Gastroesophageal sphincter (tissue), 4 donors: ENCODE measurements at regions not wholly inside any gene's neighbourhood (a gene's known extent, or its start where the extent isn't known, plus 50 kb on each side); places are given as distances from the start of the nearest gene placed in this dataset.

Experiments used
- ATAC-seq: fragments of 150-250 bp; one replicate; pipeline ENCODE4 v1.9.1; 2016; ENCODE audit warnings: mild to moderate bottlenecking, moderate library complexity
- H3K27ac ChIP-seq, 4 donors: fragments of 200-600 bp; sonication (generic) in 3 of 4; 1 replicate in 3 of 4; 2 replicates in 1 of 4; pipeline ENCODE4 v1.5.1; 2016 to 2019
- H3K27me3 ChIP-seq: fragments of 200-600 bp; sonication (generic); one replicate; pipeline ENCODE4 v1.5.1; 2019
- H3K36me3 ChIP-seq, 2 donors: fragments of 200-600 bp; sonication (generic); one replicate each; pipeline ENCODE4 v1.5.1; 2019; ENCODE audit warnings: control low read depth in 1 of 2
- H3K4me1 ChIP-seq, 3 donors: fragments of 200-600 bp; sonication (generic); 1 replicate in 2 of 3; 2 replicates in 1 of 3; pipeline ENCODE4 v1.5.1; 2016 to 2019; ENCODE audit warnings: control low read depth in 2 of 3
- H3K4me3 ChIP-seq, 2 donors: fragments of 200-600 bp; sonication (generic); one replicate each; pipeline ENCODE4 v1.5.1; 2019; ENCODE audit warnings: mild to moderate bottlenecking in 1 of 2, moderate library complexity in 1 of 2
- H3K9me3 ChIP-seq, 3 donors: fragments of 200-600 bp; sonication (generic); one replicate each; pipeline ENCODE4 v1.5.1; 2017 to 2019; ENCODE audit warnings: control low read depth in 2 of 3
- EP300 ChIP-seq: sonication (generic); formaldehyde crosslinking; IDR thresholded peaks from one replicate; pipeline ENCODE4 v1.6.1; 2017; ENCODE audit warnings: antibody characterized with exemption, mild to moderate bottlenecking
- POLR2A ChIP-seq, 2 donors: fragments of 450-650 bp; IDR thresholded peaks; one replicate each; pipeline ENCODE4 v1.6.1; 2017; ENCODE audit warnings: antibody characterized with exemption in 2 of 2, mild to moderate bottlenecking in 2 of 2, moderate library complexity in 1 of 2
- POLR2AphosphoS5 ChIP-seq: sonication (generic); formaldehyde crosslinking; IDR thresholded peaks from one replicate; pipeline ENCODE4 v1.6.1; 2017; ENCODE audit warnings: antibody characterized with exemption
- WGBS, 2 donors: methylation state at CpG; one replicate each; pipeline ENCODE4 v1.1.5; 2018; ENCODE audit warnings: low coverage in 1 of 2; 5-methylcytosine and 5-hydroxymethylcytosine counted together
- TF ChIP-seq, protein P1 (sequence below), 4 experiments: fragments of 200-600 bp in 2 of 4; fragments of 450-650 bp in 2 of 4; sonication (generic) in 1 of 4; IDR thresholded peaks; one replicate each; pipeline ENCODE4 v1.5.1; 2017 to 2019; ENCODE audit warnings: antibody characterized with exemption in 4 of 4, mild to moderate bottlenecking in 2 of 4, moderate library complexity in 2 of 4

DNA sequence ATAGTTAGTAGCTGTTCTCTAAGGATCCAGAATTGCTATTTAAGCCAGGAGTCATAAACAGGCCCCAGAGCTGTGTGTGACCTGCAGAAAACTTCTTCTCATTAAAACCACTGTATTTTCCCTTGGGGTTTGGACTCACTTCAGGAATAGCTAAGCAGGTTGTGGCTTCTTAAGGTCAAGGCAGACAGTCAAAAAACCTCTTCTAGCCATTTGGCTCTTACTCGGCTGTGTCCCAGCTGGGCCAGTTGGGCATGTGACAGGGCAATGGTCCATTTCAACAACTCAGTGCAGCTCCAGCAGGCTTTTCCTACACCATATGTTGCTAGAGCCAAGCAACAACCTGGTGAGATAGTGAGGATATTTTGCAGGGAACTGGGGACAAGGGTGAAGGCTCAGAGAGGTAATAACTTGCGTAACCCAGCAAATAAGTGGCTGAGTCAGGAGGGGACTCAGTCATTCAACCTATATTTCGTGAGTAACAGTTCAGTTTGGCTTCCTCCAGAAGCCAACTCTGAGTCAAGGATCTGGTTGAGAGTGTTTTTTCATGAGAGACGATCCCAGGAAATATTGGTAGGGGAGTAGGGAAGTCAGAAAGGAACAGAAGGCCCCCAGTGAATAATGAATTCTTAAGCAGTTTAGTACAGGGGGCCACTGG, 115.4 kb upstream of the PPP2R2B start:
- Histone ChIP-seq H3K9me3 (peaks cover 0 to 32% (median 0%) of the 10 kb centered on the region in 3 donors), H3K4me3 (no peak overlapping the region), H3K4me1 (no peaks in the 10 kb centered on the region), H3K27ac (no peak overlapping the region), H3K27me3 (no peaks in the 10 kb centered on the region), H3K36me3 (no peaks in the 10 kb centered on the region)
- WGBS, 2 donors, result 61 to 80% methylated on average over 2 to 4 of the region's 4 CpGs
- no peak for ATAC-seq
- no peak for TF ChIP-seq POLR2AphosphoS5
- TF ChIP-seq EP300, result no peak
- no peak for TF ChIP-seq POLR2A (IDR thresholded peaks at IDR 0.05)
- TF ChIP-seq, protein P1, sequence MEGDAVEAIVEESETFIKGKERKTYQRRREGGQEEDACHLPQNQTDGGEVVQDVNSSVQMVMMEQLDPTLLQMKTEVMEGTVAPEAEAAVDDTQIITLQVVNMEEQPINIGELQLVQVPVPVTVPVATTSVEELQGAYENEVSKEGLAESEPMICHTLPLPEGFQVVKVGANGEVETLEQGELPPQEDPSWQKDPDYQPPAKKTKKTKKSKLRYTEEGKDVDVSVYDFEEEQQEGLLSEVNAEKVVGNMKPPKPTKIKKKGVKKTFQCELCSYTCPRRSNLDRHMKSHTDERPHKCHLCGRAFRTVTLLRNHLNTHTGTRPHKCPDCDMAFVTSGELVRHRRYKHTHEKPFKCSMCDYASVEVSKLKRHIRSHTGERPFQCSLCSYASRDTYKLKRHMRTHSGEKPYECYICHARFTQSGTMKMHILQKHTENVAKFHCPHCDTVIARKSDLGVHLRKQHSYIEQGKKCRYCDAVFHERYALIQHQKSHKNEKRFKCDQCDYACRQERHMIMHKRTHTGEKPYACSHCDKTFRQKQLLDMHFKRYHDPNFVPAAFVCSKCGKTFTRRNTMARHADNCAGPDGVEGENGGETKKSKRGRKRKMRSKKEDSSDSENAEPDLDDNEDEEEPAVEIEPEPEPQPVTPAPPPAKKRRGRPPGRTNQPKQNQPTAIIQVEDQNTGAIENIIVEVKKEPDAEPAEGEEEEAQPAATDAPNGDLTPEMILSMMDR (IDR thresholded peaks at IDR 0.05), result no peak

DNA sequence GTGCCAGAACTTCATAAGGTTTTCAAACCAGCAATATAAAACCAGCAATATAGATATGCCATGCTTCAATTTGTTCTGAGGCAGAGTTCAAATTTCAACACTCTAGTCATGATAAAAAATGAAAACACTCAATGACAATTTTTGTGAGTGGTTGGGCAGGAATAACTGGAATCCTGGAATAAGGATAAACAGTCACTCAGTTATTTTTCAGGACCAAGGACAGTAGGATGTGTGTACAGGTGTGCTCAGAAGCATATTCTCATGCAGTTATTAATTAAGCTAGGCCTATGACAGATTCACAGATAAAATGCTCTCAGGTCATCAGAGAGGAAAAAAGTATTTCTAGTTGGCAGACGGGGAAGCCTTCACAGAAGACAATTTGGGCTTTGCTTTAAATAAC, 117.3 kb upstream of the PPP2R2B start:
- no peak for TF ChIP-seq POLR2A (IDR thresholded peaks at IDR 0.05)
- TF ChIP-seq, protein P1 (IDR thresholded peaks at IDR 0.05), result no peak
- no peak for TF ChIP-seq POLR2AphosphoS5
- no peak for TF ChIP-seq EP300
- WGBS, 2 donors, result 60 to 100% methylated on average over 1 of the region's 1 CpG
- H3K36me3 ChIP-seq, result no peaks in the 10 kb centered on the region
- no peak overlapping the region for H3K27ac ChIP-seq
- no peaks in the 10 kb centered on the region for H3K4me1 ChIP-seq
- ATAC-seq, result no peak
- H3K4me3 ChIP-seq, result no peak overlapping the region
- peaks cover 0 to 23% (median 0%) of the 10 kb centered on the region in 3 donors for H3K9me3 ChIP-seq
- H3K27me3 ChIP-seq, result no peaks in the 10 kb centered on the region

GRCh38 chr5:147015405-147015804, 136.8 kb upstream of the PPP2R2B start:
- no peak overlapping the region for H3K4me3 ChIP-seq
- no peak for ATAC-seq
- WGBS, 2 donors, result 80 to 81% methylated on average over 2 to 3 of the region's 3 CpGs
- no peaks in the 10 kb centered on the region for H3K9me3 ChIP-seq
- TF ChIP-seq EP300, result no peak
- TF ChIP-seq, protein P1 (IDR thresholded peaks at IDR 0.05), result no peak
- no peak for TF ChIP-seq POLR2A (IDR thresholded peaks at IDR 0.05)
- TF ChIP-seq POLR2AphosphoS5, result no peak
- H3K27me3 ChIP-seq, result no peaks in the 10 kb centered on the region
- no peaks in the 10 kb centered on the region for H3K4me1 ChIP-seq
- no peak overlapping the region for H3K27ac ChIP-seq
- no peaks in the 10 kb centered on the region for H3K36me3 ChIP-seq

DNA sequence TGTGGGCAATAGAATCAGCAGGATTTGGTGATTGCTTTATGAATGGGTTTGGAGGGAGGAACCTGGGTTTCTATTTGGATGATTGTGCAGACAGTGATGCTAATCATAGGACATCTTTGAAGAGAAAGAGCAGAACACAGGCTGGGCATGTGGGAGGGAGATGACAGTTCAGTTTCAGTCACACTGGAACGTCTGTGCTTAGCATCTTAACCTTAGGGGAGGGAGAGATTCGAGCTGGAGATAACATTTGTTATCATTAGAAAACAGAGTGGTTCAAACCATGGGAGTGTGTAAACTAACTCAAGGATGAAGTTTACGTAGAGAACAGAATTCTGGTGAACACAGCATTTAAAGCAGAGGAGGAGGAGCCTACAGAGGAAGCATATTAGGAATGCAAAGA, 138.6 kb upstream of the PPP2R2B start:
- WGBS, 2 donors, result 0 to 5% methylated on average over 3 of the region's 3 CpGs
- Histone ChIP-seq H3K36me3 (no peaks in the 10 kb centered on the region), H3K27ac (no peak overlapping the region), H3K27me3 (no peaks in the 10 kb centered on the region), H3K4me1 (no peaks in the 10 kb centered on the region), H3K4me3 (no peak overlapping the region), H3K9me3 (no peaks in the 10 kb centered on the region)
- TF ChIP-seq POLR2AphosphoS5 (no peak), POLR2A (IDR thresholded peaks at IDR 0.05) (no peak)
- TF ChIP-seq, protein P1 (IDR thresholded peaks at IDR 0.05), result no peak
- ATAC-seq, result no peak

- Histone ChIP-seq H3K36me3 (no peaks in the 10 kb centered on the region), H3K9me3 (no peaks in the 10 kb centered on the region)
- ATAC-seq, result no peak
Observed at GRCh38 chr5:147017621-147018020, 139.1 kb upstream of the PPP2R2B start.

More at GRCh38 chr5:147017621-147018020, 139.1 kb upstream of the PPP2R2B start:
- Histone ChIP-seq H3K4me1 (no peaks in the 10 kb centered on the region), H3K27ac (no peak overlapping the region), H3K27me3 (no peaks in the 10 kb centered on the region), H3K4me3 (no peak overlapping the region)
- TF ChIP-seq POLR2A (IDR thresholded peaks at IDR 0.05) (no peak), POLR2AphosphoS5 (no peak), EP300 (no peak)
- TF ChIP-seq, protein P1 (IDR thresholded peaks at IDR 0.05), result no peak
